Bronchial epithelial cell (primary cell): ENCODE measurements at regions not wholly inside any gene's neighbourhood (a gene's known extent, or its start where the extent isn't known, plus 50 kb on each side); places are given as distances from the start of the nearest gene placed in this dataset.

Experiments used
- DNase-seq: peaks from one replicate; pipeline ENCODE4 v3.0.0-alpha.2; 2010; ENCODE audit warnings: low read depth
- FAIRE-seq: peaks from 2 replicates; lab custom pipeline; 2011; peaks lifted over from hg19 to GRCh38; lab: Jason Lieb, UNC
- H3K27me3 ChIP-seq: 2 replicates; pipeline ENCODE4 v1.5.1; 2011; ENCODE audit warnings: low read length; ENCODE audit not compliant: control insufficient read depth, insufficient read depth
- H3K36me3 ChIP-seq: 2 replicates; pipeline ENCODE4 v1.5.1; 2011; ENCODE audit warnings: low read length; ENCODE audit not compliant: control insufficient read depth, insufficient read depth
- H3K4me3 ChIP-seq: 2 replicates; pipeline ENCODE4 v1.5.1; 2011; ENCODE audit warnings: mild to moderate bottlenecking, low read depth, low read length, control low read depth
- CTCF ChIP-seq: IDR thresholded peaks from 2 replicates; pipeline ENCODE4 v1.5.1; 2011; ENCODE audit warnings: mild to moderate bottlenecking, moderate library complexity, low read length, control low read depth, inconsistent platforms; ENCODE audit not compliant: insufficient read depth, severe bottlenecking

GRCh38 chr21:20649231-20649630, 349.0 kb upstream of the NCAM2 start:
- no peaks in the 10 kb centered on the region for H3K36me3 ChIP-seq
- TF ChIP-seq CTCF: no peak
- no peaks in the 10 kb centered on the region for H3K27me3 ChIP-seq
- DNase-seq (no peak), FAIRE-seq (no peak)
- no peak overlapping the region for H3K4me3 ChIP-seq

- FAIRE-seq (no peak), DNase-seq (no peak)
- no peak for TF ChIP-seq CTCF
- Histone ChIP-seq H3K4me3 (no peak overlapping the region), H3K36me3 (no peaks in the 10 kb centered on the region), H3K27me3 (no peaks in the 10 kb centered on the region)
These were observed 345.4 kb upstream of the NCAM2 start for GRCh38 chr21:20652846-20653245.

- H3K4me3 ChIP-seq: no peak overlapping the region
- H3K36me3 ChIP-seq: no peaks in the 10 kb centered on the region
- no peaks in the 10 kb centered on the region for H3K27me3 ChIP-seq
- FAIRE-seq: no peak
- no peak for TF ChIP-seq CTCF
- DNase-seq: no peak
These were observed 337.0 kb upstream of the NCAM2 start for GRCh38 chr21:20661246-20661645.

GRCh38 chr21:20661745-20662422, 336.3 kb upstream of the NCAM2 start:
- no peak for FAIRE-seq
- H3K27me3 ChIP-seq: no peaks in the 10 kb centered on the region
- no peak for TF ChIP-seq CTCF
- no peak overlapping the region for H3K4me3 ChIP-seq
- DNase-seq: no peak
- no peaks in the 10 kb centered on the region for H3K36me3 ChIP-seq

GRCh38 chr21:20662514-20662913, 335.7 kb upstream of the NCAM2 start:
- FAIRE-seq (no peak), DNase-seq (no peak)
- no peaks in the 10 kb centered on the region for H3K27me3 ChIP-seq
- H3K36me3 ChIP-seq: no peaks in the 10 kb centered on the region
- no peak for TF ChIP-seq CTCF
- no peak overlapping the region for H3K4me3 ChIP-seq

GRCh38 chr21:20667931-20668330, 330.3 kb upstream of the NCAM2 start:
- DNase-seq: no peak
- no peak for FAIRE-seq
- Histone ChIP-seq H3K27me3 (no peaks in the 10 kb centered on the region), H3K4me3 (no peak overlapping the region), H3K36me3 (no peaks in the 10 kb centered on the region)
- no peak for TF ChIP-seq CTCF
